Smooth muscle cell (in vitro differentiated cells): ENCODE measurements at regions not wholly inside any gene's neighbourhood (a gene's known extent, or its start where the extent isn't known, plus 50 kb on each side); places are given as distances from the start of the nearest gene placed in this dataset.

Experiments
- DNase-seq: peaks from one replicate; lab custom pipeline; 2025; ENCODE audit not compliant: unreplicated experiment; lab: John Stamatoyannopoulos, UW
- H2AFZ ChIP-seq: fragments of 200-600 bp; sonication (generic); 2 replicates; pipeline ENCODE4 v1.6.0; 2016; ENCODE audit warnings: antibody characterized with exemption, low read depth, mild to moderate bottlenecking
- H3F3A ChIP-seq: fragments of 200-600 bp; sonication (generic); 2 replicates; pipeline ENCODE4 v1.6.0; 2017; ENCODE audit warnings: antibody characterized with exemption, low read depth
- H3K27ac ChIP-seq: fragments of 200-600 bp; sonication (generic); 2 replicates; pipeline ENCODE4 v1.5.1; 2016; ENCODE audit warnings: low read depth, mild to moderate bottlenecking
- H3K27me3 ChIP-seq: fragments of 200-600 bp; sonication (generic); 2 replicates; pipeline ENCODE4 v1.6.1; 2016; ENCODE audit warnings: low read depth, mild to moderate bottlenecking
- H3K36me3 ChIP-seq: fragments of 200-600 bp; sonication (generic); 2 replicates; pipeline ENCODE4 v1.5.1; 2016; ENCODE audit warnings: low read depth
- H3K4me1 ChIP-seq: fragments of 200-600 bp; sonication (generic); 2 replicates; pipeline ENCODE4 v1.5.1; 2016; ENCODE audit warnings: low read depth
- H3K4me2 ChIP-seq: fragments of 200-600 bp; sonication (generic); 2 replicates; pipeline ENCODE4 v1.6.0; 2016; ENCODE audit warnings: mild to moderate bottlenecking
- H3K4me3 ChIP-seq: fragments of 200-600 bp; sonication (generic); 2 replicates; pipeline ENCODE4 v1.5.1; 2016; ENCODE audit warnings: mild to moderate bottlenecking
- H3K79me2 ChIP-seq: fragments of 200-600 bp; sonication (generic); 2 replicates; pipeline ENCODE4 v1.6.0; 2016; ENCODE audit warnings: low read depth, mild to moderate bottlenecking
- H3K9ac ChIP-seq: fragments of 200-600 bp; sonication (generic); 2 replicates; pipeline ENCODE4 v1.6.0; 2016; ENCODE audit warnings: low read depth
- H3K9me3 ChIP-seq: fragments of 200-600 bp; sonication (generic); replicated peaks from 2 replicates; pipeline ENCODE4 v1.5.1; 2016; ENCODE audit warnings: low read depth
- H4K20me1 ChIP-seq: fragments of 200-600 bp; sonication (generic); 2 replicates; pipeline ENCODE4 v1.6.0; 2016; ENCODE audit warnings: low read depth
- WGBS: methylation state at CpG from one replicate; pipeline ENCODE4 v1.1.7; 2016; ENCODE audit warnings: low lambda C conversion rate; 5-methylcytosine and 5-hydroxymethylcytosine counted together
- TF ChIP-seq, protein P1 (sequence below): fragments of 200-600 bp; sonication (generic); IDR thresholded peaks from 2 replicates; pipeline ENCODE4 v1.5.1; 2017; ENCODE audit warnings: borderline replicate concordance, mild to moderate bottlenecking, antibody characterized with exemption; ENCODE audit not compliant: insufficient read depth, poor library complexity, severe bottlenecking

GRCh38 chr3:116785226-116785625 is 75.6 kb downstream of the TUSC7 start:
- no peak for DNase-seq
- Histone ChIP-seq H3K4me2 (no peak overlapping the region), H4K20me1 (no peaks in the 10 kb centered on the region), H3F3A (no peaks in the 10 kb centered on the region), H3K9me3 (no peaks in the 10 kb centered on the region), H3K4me1 (no peaks in the 10 kb centered on the region), H3K79me2 (no peaks in the 10 kb centered on the region), H3K9ac (no peak overlapping the region), H3K27me3 (no peaks in the 10 kb centered on the region), H3K4me3 (no peak overlapping the region), H2AFZ (no peak overlapping the region), H3K27ac (no peak overlapping the region), H3K36me3 (no peaks in the 10 kb centered on the region)
- WGBS = 92% methylated on average over 3 of the region's 3 CpGs
- TF ChIP-seq, protein P1, sequence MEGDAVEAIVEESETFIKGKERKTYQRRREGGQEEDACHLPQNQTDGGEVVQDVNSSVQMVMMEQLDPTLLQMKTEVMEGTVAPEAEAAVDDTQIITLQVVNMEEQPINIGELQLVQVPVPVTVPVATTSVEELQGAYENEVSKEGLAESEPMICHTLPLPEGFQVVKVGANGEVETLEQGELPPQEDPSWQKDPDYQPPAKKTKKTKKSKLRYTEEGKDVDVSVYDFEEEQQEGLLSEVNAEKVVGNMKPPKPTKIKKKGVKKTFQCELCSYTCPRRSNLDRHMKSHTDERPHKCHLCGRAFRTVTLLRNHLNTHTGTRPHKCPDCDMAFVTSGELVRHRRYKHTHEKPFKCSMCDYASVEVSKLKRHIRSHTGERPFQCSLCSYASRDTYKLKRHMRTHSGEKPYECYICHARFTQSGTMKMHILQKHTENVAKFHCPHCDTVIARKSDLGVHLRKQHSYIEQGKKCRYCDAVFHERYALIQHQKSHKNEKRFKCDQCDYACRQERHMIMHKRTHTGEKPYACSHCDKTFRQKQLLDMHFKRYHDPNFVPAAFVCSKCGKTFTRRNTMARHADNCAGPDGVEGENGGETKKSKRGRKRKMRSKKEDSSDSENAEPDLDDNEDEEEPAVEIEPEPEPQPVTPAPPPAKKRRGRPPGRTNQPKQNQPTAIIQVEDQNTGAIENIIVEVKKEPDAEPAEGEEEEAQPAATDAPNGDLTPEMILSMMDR = no peak

DNA sequence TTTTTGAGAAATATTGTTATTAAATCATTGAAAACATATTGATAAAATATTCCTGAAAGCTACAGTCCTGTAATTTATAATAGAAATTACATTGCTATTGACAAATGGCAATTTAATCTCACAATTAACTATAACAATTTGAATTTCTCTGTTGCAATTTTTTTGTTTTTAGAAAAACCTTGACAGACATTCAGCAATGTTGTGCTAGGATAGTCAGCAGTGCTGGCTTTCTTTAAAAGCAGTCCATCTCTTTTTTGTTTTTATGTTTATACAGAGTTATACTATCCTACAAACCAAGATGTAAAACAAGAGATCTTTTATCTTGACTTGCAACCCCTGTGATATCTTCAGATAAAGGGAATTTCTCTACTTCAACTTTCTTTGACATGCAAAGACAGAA is 93.1 kb downstream of the TUSC7 start:
- Histone ChIP-seq H3K4me3 (no peak overlapping the region), H3K27ac (no peak overlapping the region), H3K79me2 (no peaks in the 10 kb centered on the region), H3F3A (no peaks in the 10 kb centered on the region), H3K9me3 (no peaks in the 10 kb centered on the region), H4K20me1 (no peaks in the 10 kb centered on the region), H3K4me2 (no peak overlapping the region), H3K4me1 (no peaks in the 10 kb centered on the region), H3K9ac (no peak overlapping the region), H3K27me3 (no peaks in the 10 kb centered on the region), H3K36me3 (no peaks in the 10 kb centered on the region), H2AFZ (no peak overlapping the region)
- TF ChIP-seq, protein P1 = no peak
- DNase-seq = no peak

DNA sequence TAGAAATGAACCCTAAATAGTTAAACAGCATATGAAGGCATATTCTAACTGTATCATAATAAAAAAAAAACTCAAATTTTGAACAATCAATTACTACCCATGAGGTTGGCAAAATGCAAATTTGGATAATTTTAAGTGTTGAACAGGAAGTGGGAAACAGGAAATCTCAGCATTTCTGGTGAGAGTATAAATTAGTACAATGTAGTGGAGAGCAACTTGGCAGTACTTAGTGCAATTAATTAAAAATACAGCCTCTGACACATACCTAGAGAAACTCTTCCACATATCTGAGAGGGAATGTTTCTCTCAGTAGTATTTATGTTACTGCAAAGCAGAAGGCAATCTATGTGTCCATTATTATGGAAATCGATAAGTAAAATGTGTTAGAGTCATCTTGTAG is 96.8 kb downstream of the TUSC7 start:
- H2AFZ ChIP-seq = no peak overlapping the region
- H3K27me3 ChIP-seq = no peaks in the 10 kb centered on the region
- H3K36me3 ChIP-seq = no peaks in the 10 kb centered on the region
- H3K4me2 ChIP-seq = no peak overlapping the region
- WGBS = 94% methylated on average over 1 of the region's 1 CpG
- no peaks in the 10 kb centered on the region for H4K20me1 ChIP-seq
- no peaks in the 10 kb centered on the region for H3F3A ChIP-seq
- no peak overlapping the region for H3K4me3 ChIP-seq
- no peaks in the 10 kb centered on the region for H3K9me3 ChIP-seq
- H3K27ac ChIP-seq = no peak overlapping the region
- TF ChIP-seq, protein P1 = no peak
- H3K9ac ChIP-seq = no peak overlapping the region
- DNase-seq = no peak
- no peaks in the 10 kb centered on the region for H3K79me2 ChIP-seq
- H3K4me1 ChIP-seq = no peaks in the 10 kb centered on the region

- H3K4me3 ChIP-seq = no peak overlapping the region
- H3K36me3 ChIP-seq = no peaks in the 10 kb centered on the region
- no peaks in the 10 kb centered on the region for H3K9me3 ChIP-seq
- no peaks in the 10 kb centered on the region for H3K27me3 ChIP-seq
- H3F3A ChIP-seq = no peaks in the 10 kb centered on the region
- H3K27ac ChIP-seq = no peak overlapping the region
- H2AFZ ChIP-seq = no peak overlapping the region
- WGBS = 93% methylated on average over 1 of the region's 1 CpG
- TF ChIP-seq, protein P1 = no peak
- H3K4me2 ChIP-seq = no peak overlapping the region
- no peak overlapping the region for H3K9ac ChIP-seq
- H3K79me2 ChIP-seq = no peaks in the 10 kb centered on the region
- no peaks in the 10 kb centered on the region for H4K20me1 ChIP-seq
- no peak for DNase-seq
- H3K4me1 ChIP-seq = no peaks in the 10 kb centered on the region
These were observed 99.1 kb downstream of the TUSC7 start for GRCh38 chr3:116808725-116809124.
